H9 (cell line): ENCODE measurements at regions not wholly inside any gene's neighbourhood (a gene's known extent, or its start where the extent isn't known, plus 50 kb on each side); places are given as distances from the start of the nearest gene placed in this dataset.

Experiments used
- DNase-seq: peaks from one replicate; pipeline ENCODE4 v3.0.0-alpha.2; 2017
- H2AFZ ChIP-seq: one replicate; pipeline ENCODE4 v1.6.1; 2013; ENCODE audit warnings: mild to moderate bottlenecking, low read length, control low read depth, moderate library complexity
- H2AK5ac ChIP-seq: 2 replicates; pipeline ENCODE4 v1.6.1; 2013; ENCODE audit warnings: low read length, control low read depth, mixed read lengths; ENCODE audit not compliant: insufficient read length
- H2BK120ac ChIP-seq: one replicate; pipeline ENCODE4 v1.6.1; 2013; ENCODE audit warnings: low read depth, mild to moderate bottlenecking, low read length, control low read depth, inconsistent platforms; ENCODE audit not compliant: poor library complexity, severe bottlenecking
- H2BK12ac ChIP-seq: 2 replicates; pipeline ENCODE4 v1.6.1; 2013; ENCODE audit warnings: low read length, control low read depth, mixed read lengths, low read depth; ENCODE audit not compliant: insufficient read length
- H2BK15ac ChIP-seq: 2 replicates; pipeline ENCODE4 v1.6.1; 2013; ENCODE audit warnings: low read depth, low read length, control low read depth
- H2BK20ac ChIP-seq: one replicate; pipeline ENCODE4 v1.6.1; 2013; ENCODE audit warnings: low read depth, mild to moderate bottlenecking, low read length, control low read depth, inconsistent platforms; ENCODE audit not compliant: poor library complexity, severe bottlenecking
- H2BK5ac ChIP-seq: 2 replicates; pipeline ENCODE4 v1.6.1; 2013; ENCODE audit warnings: low read length, control low read depth, mixed read lengths; ENCODE audit not compliant: insufficient read length
- H3K14ac ChIP-seq: 2 replicates; pipeline ENCODE4 v1.6.1; 2013; ENCODE audit warnings: low read length, control low read depth; ENCODE audit not compliant: insufficient read depth
- H3K18ac ChIP-seq: 2 replicates; pipeline ENCODE4 v1.6.1; 2013; ENCODE audit warnings: low read depth, mild to moderate bottlenecking, mixed read lengths, low read length, control low read depth; ENCODE audit not compliant: insufficient read length
- H3K23ac ChIP-seq: 2 replicates; pipeline ENCODE4 v1.6.1; 2013; ENCODE audit warnings: low read length, control low read depth, mixed read lengths, low read depth; ENCODE audit not compliant: insufficient read length
- H3K23me2 ChIP-seq: 2 replicates; pipeline ENCODE4 v1.6.1; 2013; ENCODE audit warnings: low read depth, mild to moderate bottlenecking, mixed read lengths, low read length, control low read depth; ENCODE audit not compliant: insufficient read length, poor library complexity, severe bottlenecking
- H3K27ac ChIP-seq: 2 replicates; pipeline ENCODE4 v1.5.1; 2013; ENCODE audit warnings: low read length, control low read depth, mixed read lengths, low read depth; ENCODE audit not compliant: insufficient read length
- H3K27me3 ChIP-seq: 2 replicates; pipeline ENCODE4 v1.6.1; 2013; ENCODE audit warnings: low read length, control low read depth, inconsistent platforms; ENCODE audit not compliant: insufficient read depth
- H3K4ac ChIP-seq: 2 replicates; pipeline ENCODE4 v1.6.1; 2013; ENCODE audit warnings: low read depth, mild to moderate bottlenecking, control low read depth, inconsistent platforms, low read length, moderate library complexity
- H3K4me1 ChIP-seq: 2 replicates; pipeline ENCODE4 v1.6.1; 2013; ENCODE audit warnings: low read length, control low read depth, inconsistent platforms; ENCODE audit not compliant: insufficient read depth
- H3K4me2 ChIP-seq: 2 replicates; pipeline ENCODE4 v1.6.1; 2013; ENCODE audit warnings: low read length, control low read depth, mixed read lengths; ENCODE audit not compliant: insufficient read length, insufficient read depth
- H3K56ac ChIP-seq: 2 replicates; pipeline ENCODE4 v1.6.1; 2013; ENCODE audit warnings: low read depth, mild to moderate bottlenecking, mixed read lengths, low read length, control low read depth; ENCODE audit not compliant: insufficient read length
- H3K79me1 ChIP-seq: 2 replicates; pipeline ENCODE4 v1.6.1; 2013; ENCODE audit warnings: low read depth, mild to moderate bottlenecking, moderate library complexity, low read length, control low read depth, inconsistent platforms; ENCODE audit not compliant: insufficient read depth, poor library complexity, severe bottlenecking
- H3K79me2 ChIP-seq: 2 replicates; pipeline ENCODE4 v1.6.1; 2013; ENCODE audit warnings: low read length, control low read depth, inconsistent platforms; ENCODE audit not compliant: insufficient read depth
- H3K9ac ChIP-seq: 2 replicates; pipeline ENCODE4 v1.6.1; 2013; ENCODE audit warnings: low read length, control low read depth, mixed read lengths; ENCODE audit not compliant: insufficient read length; ENCODE audit errors: extremely low read depth
- H3K9me3 ChIP-seq: one replicate; pipeline ENCODE4 v1.6.1; 2013; ENCODE audit warnings: low read depth, low read length, inconsistent platforms; ENCODE audit not compliant: control insufficient read depth
- H3T11ph ChIP-seq: one replicate; pipeline ENCODE4 v1.6.1; 2013; ENCODE audit warnings: mild to moderate bottlenecking, low read length, control low read depth, inconsistent platforms
- H4K20me1 ChIP-seq: one replicate; pipeline ENCODE4 v1.6.1; 2013; ENCODE audit not compliant: control insufficient read depth, insufficient read length, insufficient read depth
- H4K5ac ChIP-seq: 2 replicates; pipeline ENCODE4 v1.6.1; 2013; ENCODE audit warnings: low read depth, mild to moderate bottlenecking, mixed read lengths, low read length, control low read depth; ENCODE audit not compliant: insufficient read length
- H4K8ac ChIP-seq: replicated peaks from 2 replicates; pipeline ENCODE4 v1.6.1; 2013; ENCODE audit warnings: low read length, control low read depth, mixed read lengths, low read depth; ENCODE audit not compliant: insufficient read length
- H4K91ac ChIP-seq: 2 replicates; pipeline ENCODE4 v1.6.1; 2013; ENCODE audit warnings: low read depth, mild to moderate bottlenecking, moderate library complexity, mixed read lengths, low read length, control low read depth; ENCODE audit not compliant: insufficient read length
- H3K27ac Mint-ChIP-seq, 3 experiments: 2 replicates in 2 of 3; 3 replicates in 1 of 3; pipeline ENCODE4 v1.8.0; 2020 to 2021; ENCODE audit warnings: mixed read lengths in 3 of 3, mild to moderate bottlenecking in 1 of 3, moderate library complexity in 1 of 3
- H3K27me3 Mint-ChIP-seq: 2 replicates; pipeline ENCODE4 v1.8.0; 2021; ENCODE audit warnings: low read depth, mild to moderate bottlenecking, moderate library complexity, mixed read lengths
- H3K36me3 Mint-ChIP-seq, 3 experiments: 2 replicates in 2 of 3; 3 replicates in 1 of 3; pipeline ENCODE4 v1.8.0; 2020 to 2021; ENCODE audit warnings: low read depth in 3 of 3, mixed read lengths in 3 of 3; ENCODE audit not compliant: insufficient read depth in 1 of 3
- H3K4me1 Mint-ChIP-seq, 2 experiments: 2 replicates each; pipeline ENCODE4 v1.8.0; 2020; ENCODE audit warnings: mixed read lengths in 2 of 2
- H3K4me3 Mint-ChIP-seq, 2 experiments: 2 replicates in 1 of 2; 3 replicates in 1 of 2; pipeline ENCODE4 v1.8.0; 2020 to 2021; ENCODE audit warnings: mild to moderate bottlenecking in 2 of 2, mixed read lengths in 2 of 2, moderate library complexity in 1 of 2
- H3K9me3 Mint-ChIP-seq, 2 experiments: 2 replicates in 1 of 2; 3 replicates in 1 of 2; pipeline ENCODE4 v1.8.0; 2020; ENCODE audit warnings: mild to moderate bottlenecking in 2 of 2, mixed read lengths in 2 of 2, moderate library complexity in 1 of 2
- WGBS: extraction: QIAGEN DNeasy Blood & Tissue Kit; methylation state at CpG from one replicate; pipeline ENCODE4 v1.1.7; 2013; ENCODE audit warnings: missing lambda C conversion rate, low lambda C conversion rate, mixed read lengths; ENCODE audit not compliant: insufficient read length; ENCODE audit errors: extremely low coverage; 5-methylcytosine and 5-hydroxymethylcytosine counted together
- TF ChIP-seq, protein P1 (sequence below): fragments of 200-600 bp; sonication (generic); conservative IDR thresholded peaks from 3 replicates; pipeline ENCODE4 v1.8.0; 2021; ENCODE audit warnings: antibody characterized with exemption, mild to moderate bottlenecking

DNA sequence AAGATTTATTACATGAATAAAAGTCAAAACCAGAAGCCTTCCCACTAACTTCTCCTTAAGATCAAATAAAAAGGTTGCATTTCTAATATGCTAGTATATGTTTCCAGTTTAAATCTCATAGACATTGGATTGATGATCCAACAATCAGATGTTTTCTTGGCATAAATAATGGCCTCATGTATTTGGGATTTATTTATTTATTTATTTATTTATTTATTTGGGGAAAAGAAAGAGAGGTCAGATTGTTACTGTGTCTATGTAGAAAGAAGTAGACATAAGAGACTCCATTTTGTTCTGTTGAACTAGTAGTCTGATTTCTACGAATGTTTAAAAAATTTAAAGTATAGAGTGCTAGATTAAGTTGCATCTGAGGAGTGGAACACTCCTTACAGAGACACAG, 422.4 kb downstream of the ADGRL2 start:
- Histone ChIP-seq H2BK12ac (no peak overlapping the region), H2BK5ac (no peak overlapping the region), H3K14ac (no peak overlapping the region), H3K79me2 (no peaks in the 10 kb centered on the region), H4K5ac (no peak overlapping the region), H3K27me3 (no peaks in the 10 kb centered on the region), H3K4ac (no peak overlapping the region), H3K56ac (no peak overlapping the region), H3K18ac (no peak overlapping the region), H3K9me3 (no peaks in the 10 kb centered on the region), H3K27ac (no peak overlapping the region), H3K23ac (no peak overlapping the region), H4K20me1 (no peaks in the 10 kb centered on the region), H3K4me2 (no peak overlapping the region), H4K8ac (no peak overlapping the region), H2BK120ac (no peak overlapping the region), H2BK15ac (no peak overlapping the region), H3T11ph (no peak overlapping the region), H3K4me1 (no peaks in the 10 kb centered on the region), H2AFZ (no peak overlapping the region), H2AK5ac (no peak overlapping the region), H3K23me2 (no peaks in the 10 kb centered on the region), H2BK20ac (no peak overlapping the region), H4K91ac (no peak overlapping the region), H3K9ac (no peak overlapping the region), H3K79me1 (no peaks in the 10 kb centered on the region)
- no peaks in the 10 kb centered on the region for H3K36me3 Mint-ChIP-seq
- no peaks in the 10 kb centered on the region for H3K9me3 Mint-ChIP-seq
- H3K27me3 Mint-ChIP-seq: no peaks in the 10 kb centered on the region; the same call in 1 of the 2 replicates
- no peak for DNase-seq
- no peak overlapping the region for H3K4me3 Mint-ChIP-seq
- H3K27ac Mint-ChIP-seq: no peak overlapping the region
- no CpG with 5 or more reads among the region's 1 CpG for WGBS
- H3K4me1 Mint-ChIP-seq: peaks cover 6 to 11% of the 10 kb centered on the region in 2 experiments
- TF ChIP-seq, protein P1, sequence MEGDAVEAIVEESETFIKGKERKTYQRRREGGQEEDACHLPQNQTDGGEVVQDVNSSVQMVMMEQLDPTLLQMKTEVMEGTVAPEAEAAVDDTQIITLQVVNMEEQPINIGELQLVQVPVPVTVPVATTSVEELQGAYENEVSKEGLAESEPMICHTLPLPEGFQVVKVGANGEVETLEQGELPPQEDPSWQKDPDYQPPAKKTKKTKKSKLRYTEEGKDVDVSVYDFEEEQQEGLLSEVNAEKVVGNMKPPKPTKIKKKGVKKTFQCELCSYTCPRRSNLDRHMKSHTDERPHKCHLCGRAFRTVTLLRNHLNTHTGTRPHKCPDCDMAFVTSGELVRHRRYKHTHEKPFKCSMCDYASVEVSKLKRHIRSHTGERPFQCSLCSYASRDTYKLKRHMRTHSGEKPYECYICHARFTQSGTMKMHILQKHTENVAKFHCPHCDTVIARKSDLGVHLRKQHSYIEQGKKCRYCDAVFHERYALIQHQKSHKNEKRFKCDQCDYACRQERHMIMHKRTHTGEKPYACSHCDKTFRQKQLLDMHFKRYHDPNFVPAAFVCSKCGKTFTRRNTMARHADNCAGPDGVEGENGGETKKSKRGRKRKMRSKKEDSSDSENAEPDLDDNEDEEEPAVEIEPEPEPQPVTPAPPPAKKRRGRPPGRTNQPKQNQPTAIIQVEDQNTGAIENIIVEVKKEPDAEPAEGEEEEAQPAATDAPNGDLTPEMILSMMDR: no peak
